CD4-positive, alpha-beta T cell treated with Interleukin-17A for 1 hour (primary cell): ENCODE measurements at regions not wholly inside any gene's neighbourhood (a gene's known extent, or its start where the extent isn't known, plus 50 kb on each side); places are given as distances from the start of the nearest gene placed in this dataset.

Experiments
- DNase-seq: peaks from one replicate; pipeline ENCODE4 v3.0.0-alpha.2; 2020

DNA sequence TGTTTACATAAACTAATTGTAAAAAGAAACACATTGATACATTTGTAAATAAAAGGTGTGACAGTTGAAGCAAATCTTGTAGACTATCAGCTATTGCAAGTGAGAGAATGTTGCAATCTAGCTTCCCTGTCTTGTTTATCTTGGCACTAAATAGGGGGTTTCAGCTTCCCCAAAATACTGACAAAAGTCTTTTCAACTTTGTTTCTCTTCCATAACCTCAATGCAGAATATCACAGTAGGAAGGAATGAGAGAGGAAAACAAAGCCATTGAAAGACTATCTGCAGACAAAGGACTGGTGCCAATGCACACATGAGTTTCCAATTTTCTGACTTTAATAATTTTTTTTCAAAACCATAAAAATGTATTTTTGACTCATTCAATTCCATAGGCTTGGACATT, 886.2 kb upstream of the MGAT4C start:
- no peak for DNase-seq

DNA sequence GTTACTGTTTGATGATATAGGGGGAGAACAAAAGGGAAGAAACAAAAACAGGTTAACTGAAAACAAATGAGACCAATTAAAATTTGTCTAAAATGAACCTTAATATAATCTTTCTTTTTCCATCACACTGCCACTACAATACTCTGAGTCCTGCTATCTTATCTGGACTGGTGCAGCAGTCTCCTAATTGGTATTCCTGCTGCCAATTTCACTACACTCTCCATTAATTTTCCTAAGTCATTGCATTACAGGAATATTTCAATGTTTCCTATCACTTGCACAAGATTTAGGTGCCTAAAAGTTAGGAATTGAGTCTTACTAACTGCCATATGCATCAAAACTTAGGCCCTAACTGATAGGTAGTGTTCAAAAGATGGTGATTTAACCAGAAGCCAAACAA, 884.9 kb upstream of the MGAT4C start:
- no peak for DNase-seq

DNA sequence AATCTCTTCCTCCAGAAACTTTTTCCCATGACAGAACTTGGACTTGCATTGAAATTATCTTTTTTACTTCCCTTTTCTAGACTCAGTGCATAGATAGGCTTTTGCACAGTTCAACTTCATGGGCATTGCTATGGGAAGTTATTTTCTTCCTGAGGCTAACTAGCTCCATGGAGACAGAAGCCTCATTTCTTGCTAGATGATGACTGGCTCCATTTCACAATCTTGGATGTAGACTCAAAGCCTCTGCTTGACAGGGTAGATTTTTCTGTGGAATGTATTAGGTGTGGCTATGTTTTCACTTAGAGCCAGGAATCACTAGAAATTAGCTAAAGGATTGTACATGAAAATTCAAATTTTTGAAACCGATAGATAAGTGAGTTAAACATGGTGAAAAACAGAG, 884.1 kb upstream of the MGAT4C start:
- no peak for DNase-seq

GRCh38 chr12:87137220-87137619, 881.0 kb upstream of the MGAT4C start:
- no peak for DNase-seq

DNA sequence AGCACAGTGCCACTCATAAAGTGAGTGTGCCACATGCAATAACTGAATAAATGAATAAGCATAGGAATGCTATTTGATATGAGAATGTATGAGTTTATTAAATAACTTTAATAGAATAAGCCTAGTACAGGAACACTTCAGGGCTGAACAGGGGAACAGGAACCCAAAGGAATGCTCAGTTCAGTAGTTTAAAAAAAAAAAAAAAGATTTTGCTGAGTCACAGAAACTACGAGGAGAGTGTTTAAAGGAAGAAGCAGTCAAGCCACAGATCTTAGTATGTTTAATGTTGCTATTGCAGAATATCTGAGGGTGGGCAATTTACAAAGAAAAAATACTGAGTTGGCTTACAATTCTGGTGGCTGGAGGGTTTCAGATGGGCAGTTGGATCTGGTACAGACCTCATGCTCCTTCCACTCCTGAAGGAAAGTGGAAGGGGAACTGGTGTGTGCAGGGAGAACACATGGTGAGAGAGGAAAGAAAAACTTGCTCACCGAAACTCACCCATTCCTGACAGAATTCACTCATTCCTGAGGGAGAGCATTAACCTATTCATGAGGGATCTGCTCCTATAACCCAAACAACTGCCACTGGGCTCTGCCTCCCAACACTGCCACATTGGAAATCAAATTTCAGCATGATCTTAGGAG, 880.3 kb upstream of the MGAT4C start:
- DNase-seq, result no peak

DNA sequence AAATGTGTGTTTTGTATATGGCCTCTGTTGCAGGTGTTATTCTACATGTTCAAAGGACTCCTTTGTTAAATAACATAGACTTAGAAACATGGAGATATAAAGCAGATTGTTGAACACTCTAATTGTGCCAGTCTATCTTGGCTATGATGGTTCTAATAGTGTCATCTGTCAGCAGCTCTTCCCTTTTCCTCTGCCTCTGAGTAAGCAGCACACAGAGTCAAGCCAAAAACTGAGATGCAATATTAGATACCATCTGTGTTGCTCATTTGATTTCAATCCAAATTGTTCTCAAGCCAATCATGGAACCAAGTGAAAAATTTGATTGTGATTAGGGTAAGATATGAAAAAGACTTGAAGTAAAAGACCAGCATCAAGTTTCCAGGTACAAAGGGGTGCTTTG, 871.1 kb upstream of the MGAT4C start:
- no peak for DNase-seq

DNA sequence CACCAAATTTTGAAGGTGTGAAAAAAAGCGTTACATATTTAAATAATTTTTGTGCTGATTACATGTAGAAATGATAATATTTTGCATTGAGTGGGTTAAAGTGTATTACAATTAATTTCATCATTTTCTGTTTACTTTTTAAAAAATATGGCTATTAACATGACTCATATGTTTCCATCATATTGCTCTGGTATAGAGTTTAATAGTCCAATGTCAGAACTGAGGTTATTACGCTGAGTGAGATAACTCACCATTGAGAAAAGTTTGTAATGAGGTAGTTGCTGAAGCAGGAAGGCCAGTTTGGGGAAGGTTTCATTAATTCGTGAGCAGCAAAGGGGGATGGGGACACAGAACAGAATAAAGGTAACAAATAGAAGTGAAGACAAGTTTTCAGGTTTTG, 865.7 kb upstream of the MGAT4C start:
- no peak for DNase-seq

DNA sequence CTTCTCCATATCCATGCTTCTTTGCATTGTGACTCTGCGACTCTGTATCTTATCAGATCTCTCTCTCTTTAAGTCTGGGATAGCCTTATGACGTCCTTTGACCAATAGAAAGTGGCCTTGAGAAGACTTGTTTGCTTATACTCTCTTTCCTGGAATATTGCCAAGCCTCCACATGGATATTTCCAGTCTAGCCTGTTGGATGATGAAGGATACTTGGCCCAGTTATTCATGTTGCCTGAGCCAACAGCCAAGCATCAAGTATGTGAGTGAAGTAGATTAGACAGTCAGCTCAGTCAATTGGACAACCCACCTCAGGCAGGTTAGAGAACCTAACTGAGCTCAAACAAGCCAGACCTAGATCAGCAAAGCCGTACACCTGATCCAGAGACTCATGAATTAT, 864.2 kb upstream of the MGAT4C start:
- no peak for DNase-seq

GRCh38 chr12:87119713-87120112, 863.5 kb upstream of the MGAT4C start:
- DNase-seq, result no peak

GRCh38 chr12:87117526-87117925, 861.3 kb upstream of the MGAT4C start:
- no peak for DNase-seq

GRCh38 chr12:87116780-87117179, 860.6 kb upstream of the MGAT4C start:
- DNase-seq, result no peak

GRCh38 chr12:87112571-87113345, 856.6 kb upstream of the MGAT4C start:
- no peak for DNase-seq

DNA sequence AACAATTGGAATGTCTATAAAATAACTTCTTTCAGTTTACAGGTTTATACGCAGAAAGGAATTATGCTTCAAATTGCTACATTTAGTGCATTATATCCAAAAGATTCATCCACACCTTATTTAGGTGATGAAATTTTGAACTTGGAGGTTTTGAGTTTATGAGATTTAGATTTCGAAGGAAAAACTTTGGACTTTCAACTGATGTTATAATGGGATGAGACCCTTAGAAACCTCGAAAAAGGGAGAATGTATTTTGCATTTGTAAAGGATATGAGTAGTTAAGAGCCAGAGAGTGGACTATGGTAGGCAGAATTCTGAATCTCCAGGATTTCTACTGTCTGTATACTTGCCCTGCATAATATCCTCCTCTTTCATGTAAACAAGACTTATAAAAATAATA, 851.6 kb upstream of the MGAT4C start:
- no peak for DNase-seq

GRCh38 chr12:87107270-87107669, 851.1 kb upstream of the MGAT4C start:
- no peak for DNase-seq

- no peak for DNase-seq
Observed at GRCh38 chr12:87096082-87096585, 839.9 kb upstream of the MGAT4C start.

DNA sequence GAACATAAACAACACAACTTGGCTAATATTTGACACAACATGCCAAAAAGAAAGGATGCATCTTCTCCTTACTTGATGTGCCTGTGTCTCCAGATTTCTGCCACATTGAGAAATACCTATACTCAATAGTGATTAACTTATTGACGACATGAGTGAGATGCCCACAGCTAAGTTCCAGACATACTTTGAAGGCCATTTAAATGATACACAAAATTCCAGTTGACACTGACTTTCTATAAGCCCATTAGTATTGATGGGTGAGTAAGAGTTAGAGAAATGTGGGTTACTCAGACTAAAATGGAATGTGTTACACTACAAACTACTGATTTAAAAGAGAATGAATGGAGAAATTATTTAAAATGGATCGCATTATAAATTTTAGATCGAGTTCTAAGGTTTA, 838.2 kb upstream of the MGAT4C start:
- DNase-seq, result no peak

GRCh38 chr12:87092421-87092820, 836.2 kb upstream of the MGAT4C start:
- no peak for DNase-seq

GRCh38 chr12:87086118-87086891, 830.1 kb upstream of the MGAT4C start:
- no peak for DNase-seq

GRCh38 chr12:87085286-87085685, 829.1 kb upstream of the MGAT4C start:
- no peak for DNase-seq

DNA sequence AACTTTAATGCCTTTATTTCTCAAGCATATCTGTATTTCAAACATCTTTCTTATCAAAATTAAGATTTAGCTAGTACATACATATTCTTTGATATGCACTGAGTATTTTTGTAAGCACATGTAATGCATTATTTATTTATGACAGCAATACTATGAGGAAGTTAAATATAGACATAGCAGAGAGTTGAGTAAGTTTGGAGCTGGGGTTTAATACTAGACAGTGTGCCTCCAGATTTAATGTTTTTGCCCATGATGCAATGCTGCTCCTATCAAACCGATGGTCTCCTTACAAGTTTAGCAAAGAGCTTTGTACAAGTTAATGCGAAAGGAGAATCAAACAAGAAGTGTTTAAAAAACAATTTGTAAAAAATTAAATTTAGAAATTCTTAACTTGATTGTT, 826.6 kb upstream of the MGAT4C start:
- DNase-seq, result no peak

- DNase-seq, result no peak
Observed at GRCh38 chr12:87074781-87075180, 818.6 kb upstream of the MGAT4C start.

DNA sequence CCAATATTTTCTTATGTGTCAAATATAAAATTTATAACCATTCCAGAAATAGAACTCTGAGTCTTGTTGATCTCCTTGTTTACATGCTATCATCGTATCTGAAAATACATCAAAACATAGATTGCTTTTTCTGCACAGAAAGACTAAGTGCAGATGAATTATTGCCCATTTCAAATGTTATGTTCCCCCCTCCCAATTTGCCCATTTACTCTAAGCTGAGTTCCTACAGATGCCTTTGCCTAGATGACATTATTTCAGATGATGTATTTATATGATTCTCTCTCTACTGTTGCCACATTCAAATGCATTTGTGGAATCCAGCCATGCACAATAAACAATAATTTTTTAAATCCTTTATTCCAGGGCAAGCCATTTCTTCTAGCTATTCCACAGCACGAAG, 810.1 kb upstream of the MGAT4C start:
- DNase-seq, result no peak

DNA sequence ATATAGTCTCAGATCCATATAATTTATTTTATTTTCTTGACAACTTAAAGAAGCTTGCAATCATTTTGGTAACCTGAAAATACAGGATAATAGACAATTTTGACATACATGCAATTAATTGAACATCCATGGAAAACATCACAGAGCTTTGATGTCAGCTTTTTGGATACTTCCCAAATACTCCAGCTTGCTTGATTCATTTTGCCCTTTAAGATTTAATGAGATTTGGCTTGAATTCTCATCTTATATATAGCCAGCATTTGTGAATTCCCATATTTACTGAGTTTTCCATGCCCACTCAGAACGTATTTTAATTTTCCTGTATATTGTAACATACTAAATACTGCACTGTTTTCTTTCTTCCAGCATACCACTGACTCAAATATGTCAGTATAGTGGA, 803.0 kb upstream of the MGAT4C start:
- DNase-seq, result no peak

DNA sequence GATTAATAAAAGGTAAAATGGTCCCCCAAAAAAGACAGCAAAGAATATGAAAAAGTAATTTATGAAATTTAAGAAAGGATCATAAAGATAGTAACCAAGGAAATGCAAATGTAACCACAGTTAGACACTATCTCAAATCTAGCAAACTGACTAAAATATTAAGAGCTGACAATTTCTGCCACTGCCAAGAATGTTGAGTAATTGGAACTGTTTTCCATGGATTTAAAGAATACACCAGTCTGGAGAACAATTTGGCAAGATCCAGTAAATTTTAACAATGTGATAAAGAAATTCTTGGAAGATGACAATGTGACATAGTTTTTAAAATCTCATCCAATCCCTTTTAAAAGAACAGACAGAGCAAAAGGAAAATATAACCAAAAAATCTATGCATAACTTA, 798.0 kb upstream of the MGAT4C start:
- DNase-seq, result no peak
